OCI-LY3 (cell line): ENCODE measurements at regions not wholly inside any gene's neighbourhood (a gene's known extent, or its start where the extent isn't known, plus 50 kb on each side); places are given as distances from the start of the nearest gene placed in this dataset.

ENCODE experiments used
- CTCF ChIP-seq: fragments of 200-600, 300-600 bp; sonication (generic); IDR thresholded peaks from 2 replicates; pipeline ENCODE4 v1.5.1; 2014; ENCODE audit warnings: antibody characterized with exemption, low read length, low read depth
- EZH2phosphoT487 ChIP-seq: fragments of 200-600 bp; shearing (Covaris generic); IDR thresholded peaks from 2 replicates; pipeline ENCODE4 v1.6.1; 2018; ENCODE audit warnings: antibody characterized with exemption, mixed run types, low read depth

GRCh38 chr5:9958914-9959313, 290.8 kb downstream of the ATPSCKMT start:
- TF ChIP-seq CTCF (no peak), EZH2phosphoT487 (no peak)
